ENCODE measurements at regions not wholly inside any gene's neighbourhood (a gene's known extent, or its start where the extent isn't known, plus 50 kb on each side); places are given as distances from the start of the nearest gene placed in this dataset.

GRCh38 chr13:24080134-24080533 lies 80.4 kb upstream of the SPATA13 start:
- Histone ChIP-seq H2AFZ (no peak overlapping the region), H3K4me3 (no peak overlapping the region), H3K9me2 (replicated peaks; ENCODE audit: insufficient read depth) (no peaks in the 10 kb centered on the region), H3K36me3 (replicated peaks; ENCODE audit: insufficient read depth, low read depth) (no peaks in the 10 kb centered on the region), H3K27me3 (no peaks in the 10 kb centered on the region), H3K27ac (no peak overlapping the region), H4K20me1 (ENCODE audit: insufficient read depth, poor library complexity, severe bottlenecking) (no peaks in the 10 kb centered on the region), H3K9me3 (ENCODE audit: low read depth) (no peaks in the 10 kb centered on the region), H3K4me1 (ENCODE audit: insufficient read depth) (peaks cover 12% of the 10 kb centered on the region), H3K79me2 (no peaks in the 10 kb centered on the region), H3K4me2 (no peak overlapping the region)
- TF ChIP-seq, protein P1, sequence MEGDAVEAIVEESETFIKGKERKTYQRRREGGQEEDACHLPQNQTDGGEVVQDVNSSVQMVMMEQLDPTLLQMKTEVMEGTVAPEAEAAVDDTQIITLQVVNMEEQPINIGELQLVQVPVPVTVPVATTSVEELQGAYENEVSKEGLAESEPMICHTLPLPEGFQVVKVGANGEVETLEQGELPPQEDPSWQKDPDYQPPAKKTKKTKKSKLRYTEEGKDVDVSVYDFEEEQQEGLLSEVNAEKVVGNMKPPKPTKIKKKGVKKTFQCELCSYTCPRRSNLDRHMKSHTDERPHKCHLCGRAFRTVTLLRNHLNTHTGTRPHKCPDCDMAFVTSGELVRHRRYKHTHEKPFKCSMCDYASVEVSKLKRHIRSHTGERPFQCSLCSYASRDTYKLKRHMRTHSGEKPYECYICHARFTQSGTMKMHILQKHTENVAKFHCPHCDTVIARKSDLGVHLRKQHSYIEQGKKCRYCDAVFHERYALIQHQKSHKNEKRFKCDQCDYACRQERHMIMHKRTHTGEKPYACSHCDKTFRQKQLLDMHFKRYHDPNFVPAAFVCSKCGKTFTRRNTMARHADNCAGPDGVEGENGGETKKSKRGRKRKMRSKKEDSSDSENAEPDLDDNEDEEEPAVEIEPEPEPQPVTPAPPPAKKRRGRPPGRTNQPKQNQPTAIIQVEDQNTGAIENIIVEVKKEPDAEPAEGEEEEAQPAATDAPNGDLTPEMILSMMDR (IDR thresholded peaks at IDR 0.05; ENCODE audit: poor library complexity), result no peak
- TF ChIP-seq EZH2 (IDR thresholded peaks at IDR 0.05; ENCODE audit: borderline replicate concordance) (no peak), EZH2phosphoT487 (IDR thresholded peaks at IDR 0.05; ENCODE audit: low read depth, severe bottlenecking, unreplicated experiment) (no peak)
- 73% methylated on average over 5 of the region's 5 CpGs for WGBS (ENCODE audit: low lambda C conversion rate, missing lambda C conversion rate)
- DNase-seq (ENCODE audit: low spot score), result no peak

GRCh38 chr13:24081387-24081786 lies 79.1 kb upstream of the SPATA13 start:
- peaks cover 5% of the 10 kb centered on the region for H3K4me1 ChIP-seq (ENCODE audit: insufficient read depth)
- no peaks in the 10 kb centered on the region for H3K79me2 ChIP-seq
- no peak overlapping the region for H3K27ac ChIP-seq
- H3K4me3 ChIP-seq, result no peak overlapping the region
- H3K9me2 ChIP-seq (replicated peaks; ENCODE audit: insufficient read depth), result no peaks in the 10 kb centered on the region
- H4K20me1 ChIP-seq (ENCODE audit: insufficient read depth, poor library complexity, severe bottlenecking), result no peaks in the 10 kb centered on the region
- WGBS (ENCODE audit: low lambda C conversion rate, missing lambda C conversion rate), result 82% methylated on average over 2 of the region's 2 CpGs
- H3K9me3 ChIP-seq (ENCODE audit: low read depth), result no peaks in the 10 kb centered on the region
- no peak overlapping the region for H2AFZ ChIP-seq
- no peak overlapping the region for H3K4me2 ChIP-seq
- DNase-seq (ENCODE audit: low spot score), result no peak
- no peaks in the 10 kb centered on the region for H3K36me3 ChIP-seq (replicated peaks; ENCODE audit: insufficient read depth, low read depth)
- TF ChIP-seq, protein P1 (IDR thresholded peaks at IDR 0.05; ENCODE audit: poor library complexity), result no peak
- TF ChIP-seq EZH2phosphoT487 (IDR thresholded peaks at IDR 0.05; ENCODE audit: low read depth, severe bottlenecking, unreplicated experiment), result no peak
- no peak for TF ChIP-seq EZH2 (IDR thresholded peaks at IDR 0.05; ENCODE audit: borderline replicate concordance)
- H3K27me3 ChIP-seq, result no peaks in the 10 kb centered on the region

DNA sequence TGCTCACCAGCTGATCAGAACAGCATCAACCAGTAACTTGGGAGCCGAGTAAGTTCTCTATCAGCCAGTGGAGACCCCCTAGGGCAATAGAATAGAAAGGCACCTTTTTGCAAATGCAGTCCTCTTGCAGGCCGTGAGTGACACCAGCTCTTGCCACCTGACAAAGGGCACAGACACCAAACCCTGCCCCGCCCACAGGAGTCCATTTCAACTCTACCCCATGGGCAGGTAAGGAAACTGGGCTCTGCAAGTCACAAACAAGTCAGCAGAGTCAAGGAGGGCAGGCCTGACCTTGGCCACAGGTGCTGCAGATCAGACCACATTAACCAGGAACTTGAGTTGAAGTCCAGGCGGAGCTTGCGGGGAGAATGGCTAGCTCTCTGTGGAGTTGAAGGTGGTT lies 77.4 kb upstream of the SPATA13 start:
- 73% methylated on average over 5 of the region's 5 CpGs for WGBS (ENCODE audit: low lambda C conversion rate, missing lambda C conversion rate)
- Histone ChIP-seq H3K27ac (no peak overlapping the region), H3K36me3 (replicated peaks; ENCODE audit: insufficient read depth, low read depth) (no peaks in the 10 kb centered on the region), H3K9me2 (replicated peaks; ENCODE audit: insufficient read depth) (no peaks in the 10 kb centered on the region), H3K79me2 (no peaks in the 10 kb centered on the region), H3K4me3 (no peak overlapping the region), H3K4me2 (no peak overlapping the region), H2AFZ (no peak overlapping the region), H3K4me1 (ENCODE audit: insufficient read depth) (no peaks in the 10 kb centered on the region), H3K27me3 (no peaks in the 10 kb centered on the region), H3K9me3 (ENCODE audit: low read depth) (no peaks in the 10 kb centered on the region), H4K20me1 (ENCODE audit: insufficient read depth, poor library complexity, severe bottlenecking) (no peaks in the 10 kb centered on the region)
- no peak for DNase-seq (ENCODE audit: low spot score)
- TF ChIP-seq EZH2phosphoT487 (IDR thresholded peaks at IDR 0.05; ENCODE audit: low read depth, severe bottlenecking, unreplicated experiment) (no peak), EZH2 (IDR thresholded peaks at IDR 0.05; ENCODE audit: borderline replicate concordance) (no peak)
- TF ChIP-seq, protein P1 (IDR thresholded peaks at IDR 0.05; ENCODE audit: poor library complexity), result no peak

All from hepatocyte (in vitro differentiated cells).